ENCODE measurements at regions not wholly inside any gene's neighbourhood (a gene's known extent, or its start where the extent isn't known, plus 50 kb on each side); places are given as distances from the start of the nearest gene placed in this dataset.

GRCh38 chr4:114320126-114320525 is 278.5 kb upstream of the UGT8 start:
- Histone ChIP-seq H3K9me3 (ENCODE audit: low read length) (no peaks in the 10 kb centered on the region), H3K27ac (ENCODE audit: low read length) (no peak overlapping the region), H3K27me3 (ENCODE audit: insufficient read depth, low read depth, low read length) (no peaks in the 10 kb centered on the region), H4K20me1 (ENCODE audit: insufficient read depth) (no peaks in the 10 kb centered on the region), H3K4me2 (ENCODE audit: low read length) (no peak overlapping the region), H3K36me3 (ENCODE audit: insufficient read depth, low read length) (no peaks in the 10 kb centered on the region), H2AFZ (ENCODE audit: low read depth, low read length) (no peak overlapping the region), H3F3A (ENCODE audit: insufficient read depth, low read length, poor library complexity, severe bottlenecking) (no peaks in the 10 kb centered on the region), H3K4me3 (ENCODE audit: low read length) (no peak overlapping the region), H3K9me2 (ENCODE audit: insufficient read depth, low read length) (no peaks in the 10 kb centered on the region), H3K79me2 (replicated peaks; ENCODE audit: insufficient read depth, low read length) (no peaks in the 10 kb centered on the region), H3K9ac (ENCODE audit: low read length) (no peak overlapping the region)
- no peak for TF ChIP-seq TAF1 (IDR thresholded peaks at IDR 0.05; ENCODE audit: low read depth)
- no peak for TF ChIP-seq EZH2 (IDR thresholded peaks at IDR 0.05; ENCODE audit: borderline replicate concordance, insufficient read depth, low read length, poor library complexity, severe bottlenecking)
- no peak for TF ChIP-seq EP300 (conservative IDR thresholded peaks at IDR 0.05; ENCODE audit: poor library complexity, severe bottlenecking)
- no peak for TF ChIP-seq MXI1 (conservative IDR thresholded peaks at IDR 0.05; ENCODE audit: poor library complexity, severe bottlenecking)
- TF ChIP-seq CTCF (IDR thresholded peaks at IDR 0.05; ENCODE audit: poor library complexity, severe bottlenecking): no peak
- no peak for TF ChIP-seq RAD21 (conservative IDR thresholded peaks at IDR 0.05)
- TF ChIP-seq SMC3 (conservative IDR thresholded peaks at IDR 0.05; ENCODE audit: poor library complexity): no peak
- TF ChIP-seq POLR2AphosphoS5 (IDR thresholded peaks at IDR 0.05): no peak
- TF ChIP-seq REST (IDR thresholded peaks at IDR 0.05; ENCODE audit: borderline replicate concordance): no peak

- TF ChIP-seq EP300 (conservative IDR thresholded peaks at IDR 0.05; ENCODE audit: poor library complexity, severe bottlenecking) (no peak), TAF1 (IDR thresholded peaks at IDR 0.05; ENCODE audit: low read depth) (no peak), MXI1 (conservative IDR thresholded peaks at IDR 0.05; ENCODE audit: poor library complexity, severe bottlenecking) (no peak), POLR2AphosphoS5 (IDR thresholded peaks at IDR 0.05) (no peak), RAD21 (conservative IDR thresholded peaks at IDR 0.05) (no peak), SMC3 (conservative IDR thresholded peaks at IDR 0.05; ENCODE audit: poor library complexity) (no peak), CTCF (IDR thresholded peaks at IDR 0.05; ENCODE audit: poor library complexity, severe bottlenecking) (no peak), EZH2 (IDR thresholded peaks at IDR 0.05; ENCODE audit: borderline replicate concordance, insufficient read depth, low read length, poor library complexity, severe bottlenecking) (no peak), REST (IDR thresholded peaks at IDR 0.05; ENCODE audit: borderline replicate concordance) (no peak)
- H3K9ac ChIP-seq (ENCODE audit: low read length): no peak overlapping the region
- no peak overlapping the region for H3K27ac ChIP-seq (ENCODE audit: low read length)
- H3K4me3 ChIP-seq (ENCODE audit: low read length): no peak overlapping the region
- H3K4me2 ChIP-seq (ENCODE audit: low read length): no peak overlapping the region
- no peaks in the 10 kb centered on the region for H3K79me2 ChIP-seq (replicated peaks; ENCODE audit: insufficient read depth, low read length)
- H3K27me3 ChIP-seq (ENCODE audit: insufficient read depth, low read depth, low read length): no peaks in the 10 kb centered on the region
- H3F3A ChIP-seq (ENCODE audit: insufficient read depth, low read length, poor library complexity, severe bottlenecking): no peaks in the 10 kb centered on the region
- H3K9me3 ChIP-seq (ENCODE audit: low read length): no peaks in the 10 kb centered on the region
- H3K9me2 ChIP-seq (ENCODE audit: insufficient read depth, low read length): no peaks in the 10 kb centered on the region
- H4K20me1 ChIP-seq (ENCODE audit: insufficient read depth): no peaks in the 10 kb centered on the region
- no peaks in the 10 kb centered on the region for H3K36me3 ChIP-seq (ENCODE audit: insufficient read depth, low read length)
- no peak overlapping the region for H2AFZ ChIP-seq (ENCODE audit: low read depth, low read length)
These were observed 277.2 kb upstream of the UGT8 start for GRCh38 chr4:114321366-114321765.
